ENCODE measurements at regions not wholly inside any gene's neighbourhood (a gene's known extent, or its start where the extent isn't known, plus 50 kb on each side); places are given as distances from the start of the nearest gene placed in this dataset.
"Not testable (repeated sequence)": the region's sequence is repeated elsewhere in the genome, so short reads cannot be mapped to it uniquely, and the experiment has no call there.

- no peak for DNase-seq (ENCODE audit: low read depth in 2 of 2)
Observed at GRCh38 chr4:54403700-54404453, 174.8 kb downstream of the PDGFRA start.

DNA sequence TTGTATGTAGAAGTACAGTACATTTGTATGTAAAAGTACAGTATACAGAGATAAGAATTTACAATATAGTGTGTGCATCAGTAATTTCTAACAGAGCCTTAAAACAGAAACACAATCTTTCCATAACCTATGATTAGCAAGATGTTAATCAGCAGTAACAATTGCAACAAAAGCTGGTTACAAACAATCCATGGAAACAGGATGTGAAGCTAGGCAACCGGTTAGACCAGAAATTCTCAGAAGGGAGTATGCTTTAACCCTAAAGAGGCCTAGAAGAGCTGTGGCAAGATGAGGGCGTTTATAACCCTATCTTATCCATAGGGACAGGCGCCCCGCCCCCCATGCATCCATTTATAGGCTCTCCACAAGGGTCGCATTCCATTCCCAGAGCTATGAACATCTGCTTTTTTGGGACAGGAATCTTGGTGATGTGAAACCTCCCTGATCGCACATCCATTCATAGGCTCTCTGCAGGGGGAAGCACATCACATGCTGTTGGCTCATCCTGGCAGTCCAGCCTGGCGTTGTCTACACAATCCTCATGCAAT lies 180.3 kb downstream of the PDGFRA start:
- DNase-seq (ENCODE audit: low read depth in 2 of 2): not testable (repeated sequence)

GRCh38 chr4:54414545-54414944 lies 185.5 kb downstream of the PDGFRA start:
- no peak for DNase-seq (ENCODE audit: low read depth in 2 of 2)

GRCh38 chr4:54417476-54417875 lies 188.4 kb downstream of the PDGFRA start:
- no peak for DNase-seq (ENCODE audit: low read depth in 2 of 2)

- no peak for DNase-seq (ENCODE audit: low read depth in 2 of 2)
Observed at GRCh38 chr4:54418468-54418867, 189.4 kb downstream of the PDGFRA start.

DNA sequence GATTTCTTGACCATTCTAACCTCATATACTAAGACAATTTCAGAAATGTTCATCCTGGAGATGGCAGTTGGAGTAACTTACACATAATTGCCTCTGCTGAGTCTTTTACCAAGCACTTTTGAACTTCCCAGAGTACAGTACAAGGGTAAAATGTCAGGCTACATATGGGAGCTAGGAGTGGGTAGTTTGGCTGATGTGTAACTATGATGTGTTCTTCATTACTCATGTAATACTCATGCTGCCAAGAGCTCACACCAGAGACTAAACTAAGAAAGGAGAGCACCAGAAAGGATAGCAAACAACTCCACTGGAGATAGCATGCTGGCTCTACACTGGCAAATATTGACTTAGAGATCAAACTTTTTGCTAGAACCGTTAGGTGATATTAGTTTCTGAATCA lies 194.0 kb downstream of the PDGFRA start:
- DNase-seq (ENCODE audit: low read depth in 2 of 2): no peak

- DNase-seq (ENCODE audit: low read depth in 2 of 2): no peak
Observed at GRCh38 chr4:54427826-54428225, 198.7 kb downstream of the PDGFRA start.

GRCh38 chr4:54428940-54429339 lies 199.8 kb downstream of the PDGFRA start:
- no peak for DNase-seq (ENCODE audit: low read depth in 2 of 2)

GRCh38 chr4:54433686-54434085 lies 204.6 kb downstream of the PDGFRA start:
- no peak for DNase-seq (ENCODE audit: low read depth in 2 of 2)

GRCh38 chr4:54439831-54440243 lies 210.7 kb downstream of the PDGFRA start:
- no peak for DNase-seq (ENCODE audit: low read depth in 2 of 2)

DNA sequence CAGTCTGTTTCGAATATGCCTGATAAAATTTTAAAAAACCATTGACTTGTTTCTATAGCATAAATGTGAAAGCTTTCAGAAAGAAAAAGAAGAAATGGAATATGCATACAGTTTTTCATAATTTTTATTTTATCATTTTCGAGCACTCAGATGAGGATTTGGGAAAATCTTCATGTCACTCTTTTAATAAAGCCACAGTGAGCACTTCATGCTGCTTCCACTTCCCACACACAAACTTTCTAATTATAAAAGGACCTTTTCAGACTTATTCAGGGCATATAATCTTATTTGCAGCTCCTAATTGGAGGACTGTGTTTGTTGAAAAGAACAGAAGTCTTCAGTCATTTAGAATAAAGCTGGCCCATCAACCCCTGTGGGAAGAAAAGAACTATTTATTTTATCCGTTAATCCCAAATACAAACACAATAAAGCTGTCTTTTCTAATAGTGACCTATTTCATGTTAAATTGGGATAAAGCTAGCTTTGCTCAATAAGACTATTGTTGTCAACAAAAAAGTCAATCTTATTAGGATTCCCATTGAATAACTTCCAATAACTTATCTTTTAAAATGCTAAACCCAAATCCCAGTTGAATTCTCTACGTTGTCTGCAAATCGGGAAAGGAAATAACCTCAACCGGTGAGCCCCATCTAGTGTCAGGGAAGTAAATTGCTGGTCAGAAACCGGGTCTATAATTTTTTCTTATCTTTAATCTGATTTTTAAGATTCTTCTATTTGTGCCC lies 211.5 kb downstream of the PDGFRA start:
- no peak for DNase-seq (ENCODE audit: low read depth in 2 of 2)

DNA sequence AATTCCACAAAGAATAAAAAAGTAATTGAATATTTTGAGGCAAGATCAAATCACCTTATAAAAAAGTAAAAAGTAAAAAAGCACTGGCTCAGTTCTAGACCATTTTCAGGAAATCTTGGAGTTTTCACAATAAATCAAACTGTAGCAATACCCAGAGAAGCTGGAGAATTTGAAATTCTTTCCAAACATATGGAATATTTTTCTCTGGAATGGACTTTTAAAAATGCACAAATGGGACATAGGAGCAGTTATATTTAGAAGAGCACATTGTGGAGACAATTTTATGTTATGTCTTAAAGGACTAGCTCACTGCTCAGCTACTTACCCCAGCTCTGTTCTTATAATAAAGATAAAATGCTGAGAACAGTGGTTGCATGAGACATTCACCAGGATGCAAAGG lies 211.9 kb upstream of the KIT start:
- DNase-seq (ENCODE audit: low read depth in 2 of 2): no peak

GRCh38 chr4:54446581-54446980 lies 211.2 kb upstream of the KIT start:
- no peak for DNase-seq (ENCODE audit: low read depth in 2 of 2)

DNA sequence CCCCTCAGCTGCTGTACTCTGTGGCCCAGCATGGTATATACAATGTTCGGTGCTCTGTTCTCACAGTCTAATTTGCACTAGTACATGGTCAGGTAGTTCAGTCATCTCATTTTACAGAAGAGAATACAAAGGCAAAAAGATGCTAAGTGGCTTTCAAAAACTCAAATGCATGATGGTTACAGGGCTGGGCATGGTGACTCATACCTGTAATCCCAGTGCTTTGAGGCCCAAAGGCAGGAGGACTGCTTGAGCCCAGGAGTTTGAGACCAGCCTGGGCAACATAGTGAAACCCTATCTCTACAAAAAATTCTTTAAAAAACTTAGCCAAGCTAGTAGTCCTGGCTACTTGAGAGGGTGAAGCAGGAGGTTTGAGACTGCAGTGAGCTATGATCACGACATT lies 210.5 kb upstream of the KIT start:
- no peak for DNase-seq (ENCODE audit: low read depth in 2 of 2)

DNA sequence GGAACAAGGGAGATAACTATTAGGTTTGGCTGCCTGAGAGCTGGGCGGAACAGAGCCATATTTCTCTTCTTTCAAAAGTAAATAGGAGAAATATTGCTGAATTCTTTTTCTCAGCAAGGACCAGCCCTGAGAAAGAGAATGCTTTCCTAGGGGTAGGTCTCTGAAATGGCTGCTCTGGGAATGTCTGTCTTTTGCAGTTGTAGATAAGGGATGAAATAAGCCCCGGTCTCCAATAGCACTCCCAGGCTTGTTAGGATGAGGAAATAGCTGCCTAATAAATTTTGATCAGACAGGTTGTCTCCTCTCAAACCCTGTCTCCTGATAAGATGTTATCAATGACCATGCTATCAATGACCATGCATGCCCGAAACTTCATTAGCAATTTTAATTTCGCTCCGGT lies 207.8 kb upstream of the KIT start:
- DNase-seq (ENCODE audit: low read depth in 2 of 2): no peak

- not testable (repeated sequence) for DNase-seq (ENCODE audit: low read depth in 2 of 2)
Observed at GRCh38 chr4:54466960-54467359, 190.8 kb upstream of the KIT start.

- DNase-seq (ENCODE audit: low read depth in 2 of 2): no peak
Observed at GRCh38 chr4:54473077-54473545, 184.6 kb upstream of the KIT start.

DNA sequence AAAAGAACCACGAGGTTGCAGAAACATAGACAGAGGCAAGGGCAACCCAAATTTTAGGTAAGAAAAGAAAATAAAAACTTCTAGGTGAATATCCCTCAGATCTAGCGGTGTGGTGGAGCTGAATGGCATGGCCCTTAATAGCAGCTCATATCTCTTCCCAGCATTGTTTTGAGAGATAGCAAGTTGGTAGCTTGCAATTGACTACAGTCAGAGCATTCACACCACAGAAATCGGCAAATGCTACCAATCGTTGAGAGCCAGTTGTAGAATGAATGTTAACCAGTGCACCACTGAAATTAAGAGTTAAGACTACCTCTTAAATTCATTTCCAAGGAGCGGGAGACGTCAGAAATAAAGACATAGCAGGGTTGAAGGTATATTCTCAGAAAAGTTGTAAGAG lies 184.0 kb upstream of the KIT start:
- DNase-seq (ENCODE audit: low read depth in 2 of 2): no peak

- DNase-seq (ENCODE audit: low read depth in 2 of 2): no peak
Observed at GRCh38 chr4:54475546-54475945, 182.2 kb upstream of the KIT start.

DNA sequence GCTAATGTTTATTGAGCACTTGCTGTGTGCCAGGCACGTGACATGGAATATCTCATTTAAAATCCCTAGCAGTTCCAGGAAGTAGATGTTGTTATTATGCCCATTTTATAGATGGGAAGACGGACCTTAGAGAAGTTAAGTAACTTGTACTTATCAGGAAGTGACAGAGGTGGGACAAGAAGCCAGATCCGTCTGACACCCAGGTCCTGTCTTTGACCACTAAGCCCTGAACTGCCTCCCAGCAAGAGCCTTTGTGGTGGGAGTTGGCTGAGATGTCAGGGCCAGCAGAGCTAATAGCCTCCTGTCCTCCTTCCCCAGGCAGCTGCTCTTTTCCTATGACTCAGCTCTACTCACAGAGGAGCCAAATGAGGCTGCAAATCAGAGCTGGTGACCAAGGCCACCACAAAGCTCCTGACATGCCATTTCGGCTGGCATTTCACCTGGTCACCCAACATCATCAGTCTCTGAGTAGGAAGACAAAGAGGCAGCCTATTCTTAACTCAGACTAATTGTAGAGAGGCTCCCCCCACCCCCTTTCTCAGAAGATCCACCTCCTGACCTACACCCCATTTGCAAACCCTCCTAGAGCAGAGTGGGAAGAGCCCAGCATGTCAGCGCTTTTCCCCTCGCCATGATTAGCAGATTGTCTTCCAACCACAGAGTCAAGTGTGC lies 175.1 kb upstream of the KIT start:
- DNase-seq (ENCODE audit: low read depth in 2 of 2): no peak

- no peak for DNase-seq (ENCODE audit: low read depth in 2 of 2)
Observed at GRCh38 chr4:54484383-54484782, 173.4 kb upstream of the KIT start.

- DNase-seq (ENCODE audit: low read depth in 2 of 2): no peak
Observed at GRCh38 chr4:54487491-54487890, 170.3 kb upstream of the KIT start.
